A673 (cell line): ENCODE measurements at regions not wholly inside any gene's neighbourhood (a gene's known extent, or its start where the extent isn't known, plus 50 kb on each side); places are given as distances from the start of the nearest gene placed in this dataset.

Experiments
- EZH2 ChIP-seq: fragments of 200-600 bp; sonication (generic); IDR thresholded peaks from 2 replicates; pipeline ENCODE4 v1.6.1; 2017; ENCODE audit warnings: borderline replicate concordance, low read depth, mild to moderate bottlenecking, mixed read lengths, antibody characterized with exemption, low read length; ENCODE audit not compliant: poor library complexity, severe bottlenecking
- TF ChIP-seq, protein P1 (sequence below): fragments of 300-800, 200-600 bp; sonication (generic); conservative IDR thresholded peaks from 2 replicates; pipeline ENCODE4 v1.5.1; 2017; ENCODE audit warnings: low read depth, mild to moderate bottlenecking, antibody characterized with exemption, low read length, moderate library complexity, mixed read lengths

GRCh38 chr20:11728937-11729336 is 188.8 kb upstream of the BTBD3 start:
- no peak for TF ChIP-seq EZH2
- TF ChIP-seq, protein P1, sequence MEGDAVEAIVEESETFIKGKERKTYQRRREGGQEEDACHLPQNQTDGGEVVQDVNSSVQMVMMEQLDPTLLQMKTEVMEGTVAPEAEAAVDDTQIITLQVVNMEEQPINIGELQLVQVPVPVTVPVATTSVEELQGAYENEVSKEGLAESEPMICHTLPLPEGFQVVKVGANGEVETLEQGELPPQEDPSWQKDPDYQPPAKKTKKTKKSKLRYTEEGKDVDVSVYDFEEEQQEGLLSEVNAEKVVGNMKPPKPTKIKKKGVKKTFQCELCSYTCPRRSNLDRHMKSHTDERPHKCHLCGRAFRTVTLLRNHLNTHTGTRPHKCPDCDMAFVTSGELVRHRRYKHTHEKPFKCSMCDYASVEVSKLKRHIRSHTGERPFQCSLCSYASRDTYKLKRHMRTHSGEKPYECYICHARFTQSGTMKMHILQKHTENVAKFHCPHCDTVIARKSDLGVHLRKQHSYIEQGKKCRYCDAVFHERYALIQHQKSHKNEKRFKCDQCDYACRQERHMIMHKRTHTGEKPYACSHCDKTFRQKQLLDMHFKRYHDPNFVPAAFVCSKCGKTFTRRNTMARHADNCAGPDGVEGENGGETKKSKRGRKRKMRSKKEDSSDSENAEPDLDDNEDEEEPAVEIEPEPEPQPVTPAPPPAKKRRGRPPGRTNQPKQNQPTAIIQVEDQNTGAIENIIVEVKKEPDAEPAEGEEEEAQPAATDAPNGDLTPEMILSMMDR = no peak
